Uterus (tissue), 2 donors: ENCODE measurements at regions not wholly inside any gene's neighbourhood (a gene's known extent, or its start where the extent isn't known, plus 50 kb on each side); places are given as distances from the start of the nearest gene placed in this dataset.

Experiments used
- POLR2A ChIP-seq, 2 donors: fragments of 450-650 bp; IDR thresholded peaks; one replicate each; pipeline ENCODE4 v1.6.1; 2016; ENCODE audit warnings: antibody characterized with exemption in 2 of 2, mild to moderate bottlenecking in 1 of 2, moderate library complexity in 1 of 2
- TF ChIP-seq, protein P1 (sequence below), 4 experiments: fragments of 200-600 bp in 2 of 4; fragments of 450-650 bp in 2 of 4; sonication (generic) in 2 of 4; IDR thresholded peaks; one replicate each; pipeline ENCODE4 v1.5.1; 2016 to 2019; ENCODE audit warnings: antibody characterized with exemption in 4 of 4, mild to moderate bottlenecking in 2 of 4, moderate library complexity in 1 of 4

GRCh38 chr12:66045506-66045905 is 85.0 kb downstream of the LLPH start:
- TF ChIP-seq, protein P1, sequence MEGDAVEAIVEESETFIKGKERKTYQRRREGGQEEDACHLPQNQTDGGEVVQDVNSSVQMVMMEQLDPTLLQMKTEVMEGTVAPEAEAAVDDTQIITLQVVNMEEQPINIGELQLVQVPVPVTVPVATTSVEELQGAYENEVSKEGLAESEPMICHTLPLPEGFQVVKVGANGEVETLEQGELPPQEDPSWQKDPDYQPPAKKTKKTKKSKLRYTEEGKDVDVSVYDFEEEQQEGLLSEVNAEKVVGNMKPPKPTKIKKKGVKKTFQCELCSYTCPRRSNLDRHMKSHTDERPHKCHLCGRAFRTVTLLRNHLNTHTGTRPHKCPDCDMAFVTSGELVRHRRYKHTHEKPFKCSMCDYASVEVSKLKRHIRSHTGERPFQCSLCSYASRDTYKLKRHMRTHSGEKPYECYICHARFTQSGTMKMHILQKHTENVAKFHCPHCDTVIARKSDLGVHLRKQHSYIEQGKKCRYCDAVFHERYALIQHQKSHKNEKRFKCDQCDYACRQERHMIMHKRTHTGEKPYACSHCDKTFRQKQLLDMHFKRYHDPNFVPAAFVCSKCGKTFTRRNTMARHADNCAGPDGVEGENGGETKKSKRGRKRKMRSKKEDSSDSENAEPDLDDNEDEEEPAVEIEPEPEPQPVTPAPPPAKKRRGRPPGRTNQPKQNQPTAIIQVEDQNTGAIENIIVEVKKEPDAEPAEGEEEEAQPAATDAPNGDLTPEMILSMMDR (IDR thresholded peaks at IDR 0.05): no peak
- no peak for TF ChIP-seq POLR2A (IDR thresholded peaks at IDR 0.05)
